ENCODE measurements at regions not wholly inside any gene's neighbourhood (a gene's known extent, or its start where the extent isn't known, plus 50 kb on each side); places are given as distances from the start of the nearest gene placed in this dataset.
A peak's percentile ranks its signal among the peaks of the same experiment; 100 is the strongest.
"Not testable (repeated sequence)": the region's sequence is repeated elsewhere in the genome, so short reads cannot be mapped to it uniquely, and the experiment has no call there.

- no peak for TF ChIP-seq CTCF (IDR thresholded peaks at IDR 0.05)
- H3K9me3 ChIP-seq = no peaks in the 10 kb centered on the region
- H3K27me3 ChIP-seq (replicated peaks; ENCODE audit: insufficient read depth) = no peaks in the 10 kb centered on the region
- no peak overlapping the region for H3K27ac ChIP-seq
- H3K36me3 ChIP-seq = no peaks in the 10 kb centered on the region
- ATAC-seq (ENCODE audit: insufficient number of reproducible peaks, low FRiP score, low read depth) = no peak
- no peak overlapping the region for H3K4me3 ChIP-seq
- no peaks in the 10 kb centered on the region for H3K4me1 ChIP-seq (ENCODE audit: control insufficient read depth in 1 of 2, low read depth in 2 of 2)
- no peak for DNase-seq (ENCODE audit: low spot score)
These were observed 726.8 kb upstream of the FAT3 start for GRCh38 chr11:91497847-91498246.

DNA sequence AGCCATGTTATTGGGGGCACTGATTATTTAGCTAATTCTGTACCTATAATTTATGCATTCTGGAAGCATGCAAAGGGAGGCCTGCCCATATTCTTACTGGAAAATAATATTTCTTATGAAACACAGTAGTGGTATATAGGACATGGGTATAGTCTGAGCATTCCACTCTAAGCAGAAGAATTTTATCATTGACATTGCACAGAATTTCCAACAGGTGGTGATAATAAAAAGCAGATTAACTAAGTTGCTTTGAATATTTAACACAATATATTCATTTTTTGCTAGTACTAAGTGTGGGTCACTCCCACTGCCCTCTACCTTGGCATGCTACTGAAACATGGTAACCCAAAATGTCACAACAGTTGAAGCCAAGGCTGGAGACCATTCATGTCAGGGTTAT, 728.8 kb upstream of the FAT3 start:
- H3K36me3 ChIP-seq = no peaks in the 10 kb centered on the region
- H3K27ac ChIP-seq = no peak overlapping the region
- H3K9me3 ChIP-seq = no peaks in the 10 kb centered on the region
- TF ChIP-seq CTCF (IDR thresholded peaks at IDR 0.05) = no peak
- H3K27me3 ChIP-seq (replicated peaks; ENCODE audit: insufficient read depth) = no peaks in the 10 kb centered on the region
- ATAC-seq (ENCODE audit: insufficient number of reproducible peaks, low FRiP score, low read depth) = no peak
- no peak overlapping the region for H3K4me3 ChIP-seq
- DNase-seq (ENCODE audit: low spot score) = no peak
- no peaks in the 10 kb centered on the region for H3K4me1 ChIP-seq (ENCODE audit: control insufficient read depth in 1 of 2, low read depth in 2 of 2)

DNA sequence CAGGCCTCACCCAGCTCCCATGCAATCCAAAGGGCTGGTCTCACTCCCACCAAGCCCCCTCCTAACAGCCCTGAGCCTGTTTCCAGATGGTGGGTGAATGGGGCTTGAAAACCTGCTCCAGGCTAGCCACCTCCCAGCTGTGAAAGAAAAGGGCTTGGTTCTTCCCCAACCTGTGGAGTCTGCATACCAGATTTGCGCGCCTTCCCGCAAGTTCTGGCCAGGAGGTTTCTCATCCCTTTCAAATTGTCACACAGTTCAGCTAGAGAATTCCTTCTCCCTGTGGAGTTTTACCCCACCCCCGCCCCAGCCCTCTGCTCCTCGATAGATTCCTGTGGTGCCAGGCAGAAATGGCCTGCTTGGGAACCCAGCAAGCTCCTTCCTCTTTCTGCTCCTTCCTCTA, 734.6 kb upstream of the FAT3 start:
- Histone ChIP-seq H3K9me3 (peaks cover 7% of the 10 kb centered on the region), H3K27me3 (replicated peaks; ENCODE audit: insufficient read depth) (no peaks in the 10 kb centered on the region), H3K36me3 (no peaks in the 10 kb centered on the region), H3K4me1 (ENCODE audit: control insufficient read depth in 1 of 2, low read depth in 2 of 2) (no peaks in the 10 kb centered on the region), H3K27ac (no peak overlapping the region), H3K4me3 (no peak overlapping the region)
- no peak for ATAC-seq (ENCODE audit: insufficient number of reproducible peaks, low FRiP score, low read depth)
- no peak for DNase-seq (ENCODE audit: low spot score)
- TF ChIP-seq CTCF (IDR thresholded peaks at IDR 0.05) = no peak

- DNase-seq (ENCODE audit: low spot score); H3K9me3 ChIP-seq; H3K4me3 ChIP-seq; H3K27ac ChIP-seq; ATAC-seq (ENCODE audit: insufficient number of reproducible peaks, low FRiP score, low read depth); H3K27me3 ChIP-seq (replicated peaks; ENCODE audit: insufficient read depth); H3K36me3 ChIP-seq; H3K4me1 ChIP-seq (ENCODE audit: control insufficient read depth in 1 of 2, low read depth in 2 of 2): not testable (repeated sequence)
These were observed 740.7 kb upstream of the FAT3 start for GRCh38 chr11:91483956-91484355.

DNA sequence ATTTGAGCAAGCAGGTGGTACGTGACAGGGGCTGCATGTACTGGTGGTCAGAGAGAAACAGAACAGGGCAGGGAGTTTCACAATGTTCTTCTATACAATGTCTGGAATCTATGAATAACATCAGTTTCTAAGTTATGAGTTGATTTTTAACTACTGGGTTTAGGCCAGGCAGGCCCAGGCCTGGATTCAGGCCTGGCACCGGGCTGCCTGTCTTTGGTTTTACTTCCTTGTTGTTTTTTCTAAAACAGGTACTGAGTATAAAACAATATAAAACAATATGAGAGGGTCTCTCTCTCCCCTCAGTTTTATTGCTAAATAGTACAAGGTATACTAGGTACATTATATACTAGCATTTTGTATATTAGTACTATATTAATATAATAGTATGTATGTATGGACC, 742.7 kb upstream of the FAT3 start:
- H3K27ac ChIP-seq = peak overlapping the region; percentile 30 to 47
- H3K9me3 ChIP-seq; ATAC-seq (ENCODE audit: insufficient number of reproducible peaks, low FRiP score, low read depth); H3K36me3 ChIP-seq; H3K4me1 ChIP-seq (ENCODE audit: control insufficient read depth in 1 of 2, low read depth in 2 of 2); H3K27me3 ChIP-seq (replicated peaks; ENCODE audit: insufficient read depth); H3K4me3 ChIP-seq; DNase-seq (ENCODE audit: low spot score): not testable (repeated sequence)

DNA sequence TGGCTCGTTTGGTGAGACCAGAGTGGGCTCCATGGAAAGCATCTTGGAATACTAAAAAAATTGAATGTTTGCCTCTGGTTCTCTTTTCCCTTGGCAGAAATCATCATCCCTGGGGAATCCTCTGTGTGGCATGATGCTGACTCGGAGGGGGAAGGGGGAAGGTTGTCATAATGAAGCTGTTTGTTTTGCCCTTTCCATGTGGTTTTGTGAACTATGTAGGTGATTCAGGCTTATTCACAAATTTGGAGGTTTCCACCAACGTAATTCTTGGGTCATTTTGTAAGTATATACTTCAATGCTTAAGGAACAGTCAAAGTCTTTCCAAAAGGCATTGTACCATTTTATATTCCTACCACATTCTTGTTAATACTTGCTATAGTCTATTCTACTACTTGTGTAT, 754.0 kb upstream of the FAT3 start:
- H3K36me3 ChIP-seq = no peaks in the 10 kb centered on the region
- no peaks in the 10 kb centered on the region for H3K9me3 ChIP-seq
- H3K4me1 ChIP-seq (ENCODE audit: control insufficient read depth in 1 of 2, low read depth in 2 of 2) = no peaks in the 10 kb centered on the region
- ATAC-seq (ENCODE audit: insufficient number of reproducible peaks, low FRiP score, low read depth) (no peak), DNase-seq (ENCODE audit: low spot score) (no peak)
- no peak for TF ChIP-seq CTCF (IDR thresholded peaks at IDR 0.05)
- no peak overlapping the region for H3K4me3 ChIP-seq
- no peaks in the 10 kb centered on the region for H3K27me3 ChIP-seq (replicated peaks; ENCODE audit: insufficient read depth)
- no peak overlapping the region for H3K27ac ChIP-seq
